Testis (tissue), 2 donors: ENCODE measurements at regions not wholly inside any gene's neighbourhood (a gene's known extent, or its start where the extent isn't known, plus 50 kb on each side); places are given as distances from the start of the nearest gene placed in this dataset.

Experiments used
- DNase-seq: peaks from one replicate; pipeline ENCODE4 v3.0.0-alpha.2; 2019
- H3K27ac ChIP-seq, 2 donors: fragments of 200-600 bp; sonication (generic); one replicate each; pipeline ENCODE4 v1.5.1; 2019
- H3K27me3 ChIP-seq: fragments of 200-600 bp; sonication (generic); one replicate; pipeline ENCODE4 v1.5.1; 2019
- H3K36me3 ChIP-seq: fragments of 200-600 bp; sonication (generic); one replicate; pipeline ENCODE4 v1.5.1; 2017; ENCODE audit warnings: low read depth; ENCODE audit errors: missing control alignments
- H3K4me1 ChIP-seq: fragments of 200-600 bp; sonication (generic); one replicate; pipeline ENCODE4 v1.5.1; 2019
- H3K4me3 ChIP-seq, 2 donors: fragments of 200-600 bp; sonication (generic); one replicate each; pipeline ENCODE4 v1.5.1; 2017 to 2019
- H3K9me3 ChIP-seq: fragments of 200-600 bp; sonication (generic); one replicate; pipeline ENCODE4 v1.5.1; 2017
- CTCF ChIP-seq, 3 experiments: fragments of 450-650 bp in 2 of 3; fragments of 200-600 bp in 1 of 3; sonication (generic) in 1 of 3; IDR thresholded peaks; one replicate each; pipeline ENCODE4 v1.5.1; 2016 to 2019; ENCODE audit warnings: antibody characterized with exemption in 3 of 3, mild to moderate bottlenecking in 2 of 3, moderate library complexity in 1 of 3
- POLR2A ChIP-seq: fragments of 450-650 bp; IDR thresholded peaks from one replicate; pipeline ENCODE4 v1.6.1; 2017; ENCODE audit warnings: antibody characterized with exemption, mild to moderate bottlenecking, moderate library complexity
- WGBS, 2 donors: methylation state at CpG; one replicate each; pipeline ENCODE4 v1.1.5; 2018; 5-methylcytosine and 5-hydroxymethylcytosine counted together
- intact Hi-C: fragments of 100-400 bp; cut with DNase I; formaldehyde crosslinking; loops from one replicate; pipeline ENCODE4 v1.15.1; 2023; ENCODE audit warnings: low total_unique reads

GRCh38 chr12:105428793-105429395, 98.4 kb downstream of the C12orf75 start:
- H3K4me3 ChIP-seq, result no peak overlapping the region
- no peaks in the 10 kb centered on the region for H3K27me3 ChIP-seq
- no peak for DNase-seq
- WGBS, 2 donors, result 88 to 93% methylated on average over 1 of the region's 1 CpG
- H3K4me1 ChIP-seq, result no peaks in the 10 kb centered on the region
- no peaks in the 10 kb centered on the region for H3K9me3 ChIP-seq
- no peak overlapping the region for H3K27ac ChIP-seq
- no peak for TF ChIP-seq CTCF (IDR thresholded peaks at IDR 0.05)
- TF ChIP-seq POLR2A, result no peak
- intact Hi-C loops, result no loop called here
- H3K36me3 ChIP-seq, result no peaks in the 10 kb centered on the region

- DNase-seq, result no peak
- Histone ChIP-seq H3K36me3 (no peaks in the 10 kb centered on the region), H3K4me1 (no peaks in the 10 kb centered on the region), H3K27me3 (no peaks in the 10 kb centered on the region), H3K27ac (no peak overlapping the region), H3K9me3 (no peaks in the 10 kb centered on the region), H3K4me3 (no peak overlapping the region)
- intact Hi-C loops, result no loop called here
- TF ChIP-seq CTCF (IDR thresholded peaks at IDR 0.05) (no peak), POLR2A (no peak)
- WGBS, 2 donors, result 89 to 95% methylated on average over 1 of the region's 1 CpG
Observed at GRCh38 chr12:105429511-105429910, 99.0 kb downstream of the C12orf75 start.

- H3K4me1 ChIP-seq, result no peaks in the 10 kb centered on the region
- H3K9me3 ChIP-seq, result no peaks in the 10 kb centered on the region
- WGBS, 2 donors, result 92 to 93% methylated on average over 2 of the region's 2 CpGs
- no peak overlapping the region for H3K4me3 ChIP-seq
- TF ChIP-seq CTCF (IDR thresholded peaks at IDR 0.05), result no peak
- TF ChIP-seq POLR2A, result no peak
- intact Hi-C loops, result no loop called here
- no peak overlapping the region for H3K27ac ChIP-seq
- no peaks in the 10 kb centered on the region for H3K27me3 ChIP-seq
- no peak for DNase-seq
- no peaks in the 10 kb centered on the region for H3K36me3 ChIP-seq
Observed at GRCh38 chr12:105431537-105432100, 101.1 kb downstream of the C12orf75 start.

GRCh38 chr12:105433804-105434203, 103.3 kb downstream of the C12orf75 start:
- no peaks in the 10 kb centered on the region for H3K27me3 ChIP-seq
- H3K36me3 ChIP-seq, result no peaks in the 10 kb centered on the region
- no peak for DNase-seq
- no peak overlapping the region for H3K27ac ChIP-seq
- intact Hi-C loops, result no loop called here
- TF ChIP-seq POLR2A, result no peak
- no peak for TF ChIP-seq CTCF (IDR thresholded peaks at IDR 0.05)
- no peaks in the 10 kb centered on the region for H3K9me3 ChIP-seq
- no peak overlapping the region for H3K4me3 ChIP-seq
- no peaks in the 10 kb centered on the region for H3K4me1 ChIP-seq

- H3K4me3 ChIP-seq, result no peak overlapping the region
- intact Hi-C loops, result no loop called here
- H3K27ac ChIP-seq, result no peak overlapping the region
- H3K4me1 ChIP-seq, result no peaks in the 10 kb centered on the region
- 100% methylated on average over 1 of the region's 1 CpG for WGBS, 2 donors
- H3K27me3 ChIP-seq, result no peaks in the 10 kb centered on the region
- H3K9me3 ChIP-seq, result no peaks in the 10 kb centered on the region
- DNase-seq, result no peak
- TF ChIP-seq POLR2A (no peak), CTCF (IDR thresholded peaks at IDR 0.05) (no peak)
- H3K36me3 ChIP-seq, result no peaks in the 10 kb centered on the region
Observed at GRCh38 chr12:105436636-105437035, 106.1 kb downstream of the C12orf75 start.
